Kidney (tissue), 13 donors: ENCODE measurements at regions not wholly inside any gene's neighbourhood (a gene's known extent, or its start where the extent isn't known, plus 50 kb on each side); places are given as distances from the start of the nearest gene placed in this dataset.
"Not testable (repeated sequence)": the region's sequence is repeated elsewhere in the genome, so short reads cannot be mapped to it uniquely, and the experiment has no call there.

Experiments
- DNase-seq, 5 donors: peaks; one replicate each; pipeline ENCODE4 v3.0.0-alpha.2; 2013 to 2020
- FAIRE-seq: peaks from 2 replicates; lab custom pipeline; 2012; peaks lifted over from hg19 to GRCh38; lab: Jason Lieb, UNC
- H3K27ac ChIP-seq, 2 donors: one replicate each; pipeline ENCODE4 v1.7.0; 2013; ENCODE audit warnings: low read depth in 2 of 2, low read length in 2 of 2, inconsistent platforms in 1 of 2
- H3K27me3 ChIP-seq: one replicate; pipeline ENCODE4 v1.7.1; 2013; ENCODE audit warnings: low read length, inconsistent platforms; ENCODE audit not compliant: control insufficient read depth, insufficient read depth
- H3K36me3 ChIP-seq, 3 donors: one replicate each; pipeline versions ENCODE4 v1.7.0 to v1.7.1; 2013; ENCODE audit warnings: low read length in 3 of 3, control low read depth in 1 of 3, inconsistent platforms in 1 of 3; ENCODE audit not compliant: insufficient read depth in 3 of 3, control insufficient read depth in 2 of 3
- H3K4me1 ChIP-seq, 3 donors: one replicate each; pipeline versions ENCODE4 v1.7.0 to v1.7.1; 2013; ENCODE audit warnings: low read length in 3 of 3, inconsistent platforms in 1 of 3, low read depth in 1 of 3; ENCODE audit not compliant: control insufficient read depth in 2 of 3, insufficient read depth in 2 of 3
- H3K4me3 ChIP-seq, 3 donors: one replicate each; pipeline versions ENCODE4 v1.7.0 to v1.8.1; 2013; ENCODE audit warnings: low read length in 3 of 3, control low read depth in 1 of 3, inconsistent platforms in 1 of 3
- H3K9ac ChIP-seq, 3 donors: one replicate each; pipeline versions ENCODE4 v1.7.0 to v1.7.1; 2013; ENCODE audit warnings: low read length in 3 of 3, control low read depth in 1 of 3, inconsistent platforms in 1 of 3
- H3K9me3 ChIP-seq, 3 donors: one replicate each; pipeline versions ENCODE4 v1.7.0 to v1.7.1; 2013; ENCODE audit warnings: low read length in 3 of 3, control low read depth in 1 of 3, inconsistent platforms in 1 of 3; ENCODE audit not compliant: control insufficient read depth in 2 of 3, insufficient read depth in 1 of 3
- intact Hi-C: fragments of 100-400 bp; cut with DNase I; formaldehyde crosslinking; loops from one replicate; pipeline ENCODE4 v1.11.1; 2022
- TF ChIP-seq, protein P1 (sequence below): IDR thresholded peaks from 3 replicates; pipeline ENCODE4 v1.5.1; 2012; ENCODE audit warnings: mild to moderate bottlenecking, moderate library complexity, borderline replicate concordance; ENCODE audit not compliant: insufficient read depth; ENCODE audit errors: extremely low read depth
- donor health status: control.
- donor health status: control.
- donor health status: control.
- donor health status: control.
- donor health status: control.
- donor health status: DM: yes; HTN: yes; CAD: no.
- donor health status: Normal renal cell carcinoma (clear cell type).

DNA sequence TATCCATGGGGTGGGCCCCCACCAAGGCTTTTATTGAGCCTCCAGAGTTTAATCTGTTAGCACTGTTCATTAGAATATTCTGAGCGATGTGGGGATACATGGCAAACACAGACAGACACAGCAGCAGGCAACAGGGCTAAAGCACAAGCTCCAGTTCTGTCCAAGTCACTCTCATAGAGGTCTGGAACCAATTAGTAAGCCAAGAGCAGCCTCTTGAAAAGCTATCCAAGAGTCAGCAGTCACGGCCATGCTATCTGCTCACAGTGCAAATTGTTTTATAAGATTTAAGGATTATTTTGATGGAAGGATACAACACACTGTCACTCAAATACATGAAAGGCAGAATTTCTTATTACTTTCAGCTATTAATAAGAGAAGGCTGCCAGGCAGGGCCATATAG, 86.4 kb upstream of the DGKB start:
- H3K4me3 ChIP-seq = no peak overlapping the region
- no peaks in the 10 kb centered on the region for H3K27me3 ChIP-seq
- H3K9ac ChIP-seq = no peak overlapping the region
- TF ChIP-seq, protein P1, sequence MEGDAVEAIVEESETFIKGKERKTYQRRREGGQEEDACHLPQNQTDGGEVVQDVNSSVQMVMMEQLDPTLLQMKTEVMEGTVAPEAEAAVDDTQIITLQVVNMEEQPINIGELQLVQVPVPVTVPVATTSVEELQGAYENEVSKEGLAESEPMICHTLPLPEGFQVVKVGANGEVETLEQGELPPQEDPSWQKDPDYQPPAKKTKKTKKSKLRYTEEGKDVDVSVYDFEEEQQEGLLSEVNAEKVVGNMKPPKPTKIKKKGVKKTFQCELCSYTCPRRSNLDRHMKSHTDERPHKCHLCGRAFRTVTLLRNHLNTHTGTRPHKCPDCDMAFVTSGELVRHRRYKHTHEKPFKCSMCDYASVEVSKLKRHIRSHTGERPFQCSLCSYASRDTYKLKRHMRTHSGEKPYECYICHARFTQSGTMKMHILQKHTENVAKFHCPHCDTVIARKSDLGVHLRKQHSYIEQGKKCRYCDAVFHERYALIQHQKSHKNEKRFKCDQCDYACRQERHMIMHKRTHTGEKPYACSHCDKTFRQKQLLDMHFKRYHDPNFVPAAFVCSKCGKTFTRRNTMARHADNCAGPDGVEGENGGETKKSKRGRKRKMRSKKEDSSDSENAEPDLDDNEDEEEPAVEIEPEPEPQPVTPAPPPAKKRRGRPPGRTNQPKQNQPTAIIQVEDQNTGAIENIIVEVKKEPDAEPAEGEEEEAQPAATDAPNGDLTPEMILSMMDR = no peak
- FAIRE-seq (no peak), DNase-seq (no peak)
- H3K4me1 ChIP-seq = no peaks in the 10 kb centered on the region
- no peaks in the 10 kb centered on the region for H3K9me3 ChIP-seq
- H3K36me3 ChIP-seq = no peaks in the 10 kb centered on the region
- H3K27ac ChIP-seq = no peak overlapping the region
- intact Hi-C loops = no loop called here

DNA sequence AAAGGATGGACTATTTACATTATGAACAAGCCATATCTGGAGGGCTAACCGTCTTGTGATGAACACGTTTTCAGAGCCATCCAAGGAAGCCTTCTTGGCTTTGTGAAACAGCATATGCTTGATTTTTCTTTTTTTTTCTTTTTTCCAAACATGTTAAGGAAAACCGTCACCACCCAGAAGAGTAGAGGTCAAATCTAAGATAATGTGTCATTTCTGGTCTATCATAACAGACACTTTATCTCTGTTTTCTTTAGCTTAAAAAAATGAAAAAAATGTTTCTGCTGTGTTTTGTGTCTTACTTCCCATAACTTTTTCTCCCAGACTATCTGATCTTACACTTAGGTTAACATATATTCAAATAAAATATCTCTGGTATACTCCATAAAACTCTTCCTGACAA, 76.1 kb upstream of the DGKB start:
- TF ChIP-seq, protein P1 = no peak
- Histone ChIP-seq H3K36me3 (no peaks in the 10 kb centered on the region), H3K9ac (no peak overlapping the region), H3K9me3 (no peaks in the 10 kb centered on the region), H3K4me3 (no peak overlapping the region), H3K27me3 (no peaks in the 10 kb centered on the region), H3K4me1 (no peaks in the 10 kb centered on the region), H3K27ac (no peak overlapping the region)
- no peak for DNase-seq
- no peak for FAIRE-seq
- intact Hi-C loops = no loop called here

DNA sequence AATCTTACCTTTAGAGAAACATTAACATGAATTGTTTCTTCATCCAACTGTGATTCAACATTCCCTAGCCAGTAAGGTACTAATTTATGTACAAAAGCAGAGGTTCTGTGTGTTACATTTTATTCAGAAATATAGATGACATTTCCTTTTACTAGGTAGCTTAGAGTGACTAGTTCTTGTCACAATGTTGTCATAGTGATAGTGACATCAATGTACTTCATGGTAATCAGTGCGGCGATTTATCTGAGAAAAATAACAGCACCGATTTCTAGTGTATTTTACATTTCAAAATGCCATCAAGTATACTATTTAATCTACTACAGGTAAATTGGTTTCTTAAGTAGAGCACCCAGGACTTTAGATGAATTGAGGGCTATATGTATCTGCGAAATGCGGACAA, 72.1 kb upstream of the DGKB start:
- DNase-seq (no peak), FAIRE-seq (no peak)
- H3K4me1 ChIP-seq = no peaks in the 10 kb centered on the region
- no peaks in the 10 kb centered on the region for H3K36me3 ChIP-seq
- H3K27ac ChIP-seq = no peak overlapping the region
- TF ChIP-seq, protein P1 = no peak
- H3K4me3 ChIP-seq = no peak overlapping the region
- no peaks in the 10 kb centered on the region for H3K27me3 ChIP-seq
- H3K9me3 ChIP-seq = no peaks in the 10 kb centered on the region
- H3K9ac ChIP-seq = no peak overlapping the region
- intact Hi-C loops = no loop called here

DNA sequence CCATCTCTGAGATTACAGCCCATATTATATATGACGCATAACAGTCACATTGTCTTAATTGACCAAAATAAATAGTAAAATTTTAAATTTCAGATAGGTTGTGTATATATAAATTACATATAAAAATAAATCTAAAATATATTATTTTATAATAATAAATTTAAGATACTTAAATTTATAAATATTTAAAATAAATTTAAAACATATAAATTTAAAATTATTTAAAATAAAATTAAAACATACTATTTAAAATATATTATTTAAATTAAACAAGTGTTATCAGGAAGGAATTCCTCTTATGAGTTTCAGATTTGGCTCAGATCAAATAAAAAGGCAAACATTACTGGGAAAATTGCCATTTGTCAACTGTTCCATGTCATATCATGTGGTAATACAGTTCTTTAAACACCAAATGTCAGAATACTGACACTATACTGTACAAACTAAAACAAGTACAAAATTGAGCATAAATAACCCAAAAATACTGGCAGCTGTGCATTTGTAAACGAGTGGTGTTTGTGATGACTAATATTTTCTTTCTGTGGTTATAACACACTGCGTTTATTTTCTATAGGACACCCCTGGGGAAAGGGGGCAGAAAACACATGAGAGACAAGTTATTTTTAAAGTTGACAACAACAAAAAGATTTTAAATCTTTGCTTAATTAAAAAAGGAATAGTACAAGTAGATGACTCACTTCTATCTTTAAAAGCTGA, 71.3 kb upstream of the DGKB start:
- TF ChIP-seq, protein P1 = no peak
- Histone ChIP-seq H3K9me3 (no peaks in the 10 kb centered on the region), H3K4me3 (no peak overlapping the region), H3K27me3 (no peaks in the 10 kb centered on the region), H3K27ac (no peak overlapping the region), H3K36me3 (no peaks in the 10 kb centered on the region), H3K4me1 (no peaks in the 10 kb centered on the region), H3K9ac (no peak overlapping the region)
- FAIRE-seq (peak; percentile 97), DNase-seq (no peak)
- intact Hi-C loops = no loop called here

DNA sequence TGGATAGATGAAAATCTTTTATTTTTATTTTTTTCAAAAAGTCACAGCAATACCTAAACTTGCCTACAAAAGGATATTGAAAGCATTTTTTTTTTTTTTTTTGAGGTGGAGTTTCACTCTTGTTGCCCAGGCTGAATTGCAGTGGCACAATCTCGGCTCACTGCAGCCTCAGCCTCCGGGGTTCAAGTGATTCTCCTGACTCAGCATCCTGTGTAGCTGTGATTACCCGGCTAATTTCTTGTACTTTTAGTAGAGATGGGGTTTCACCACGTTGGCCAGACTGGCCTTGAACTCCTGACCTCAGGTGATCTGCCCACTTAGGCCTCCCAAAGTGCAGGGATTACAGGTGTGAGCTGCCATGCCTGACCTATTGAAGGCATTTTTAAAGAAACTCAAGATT, 69.1 kb upstream of the DGKB start:
- H3K4me1 ChIP-seq, H3K9ac ChIP-seq, intact Hi-C loops, DNase-seq, H3K27ac ChIP-seq, H3K4me3 ChIP-seq, H3K36me3 ChIP-seq, H3K27me3 ChIP-seq, FAIRE-seq, H3K9me3 ChIP-seq: not testable (repeated sequence)
